ENCODE measurements at regions not wholly inside any gene's neighbourhood (a gene's known extent, or its start where the extent isn't known, plus 50 kb on each side); places are given as distances from the start of the nearest gene placed in this dataset.

DNA sequence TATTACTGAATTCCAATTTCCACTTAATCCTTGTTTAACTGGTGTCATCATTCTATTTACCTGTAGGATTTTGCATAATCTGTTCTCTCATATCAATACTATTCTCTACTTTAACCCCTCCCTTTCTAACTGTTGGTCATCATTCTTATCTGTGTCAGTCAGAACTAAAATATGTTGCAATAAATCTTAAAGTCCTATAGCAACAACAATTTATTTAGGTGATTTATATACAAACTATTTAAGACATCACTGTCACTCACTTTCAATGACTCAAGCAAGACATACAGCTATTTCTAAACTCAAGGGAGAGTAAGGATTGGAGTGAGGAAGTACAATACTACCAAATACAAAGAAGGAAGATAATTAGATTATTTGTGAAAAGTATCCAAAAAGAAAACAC lies 740.4 kb downstream of the DSC3 start:
- ATAC-seq: no peak
- DNase-seq (ENCODE audit: low spot score): no peak
- intact Hi-C loops (cut with DNase I): no loop called here

DNA sequence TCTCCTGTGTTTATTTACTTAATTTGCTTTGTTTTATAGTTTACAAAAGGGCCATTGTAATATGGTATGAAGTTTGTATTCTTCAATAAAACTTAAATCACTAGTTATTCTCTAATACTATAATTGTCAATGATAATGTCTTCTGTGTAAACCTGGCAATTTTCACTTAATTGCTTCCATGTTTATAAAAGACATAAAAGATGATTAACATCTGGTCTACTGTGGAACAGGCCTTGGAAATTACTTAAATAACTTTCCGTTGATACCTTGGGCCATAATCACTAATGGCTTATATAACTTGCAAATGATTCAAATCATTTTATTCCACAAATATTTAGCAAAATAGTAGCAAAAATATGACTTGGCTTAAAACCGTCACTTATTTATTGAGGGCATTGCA lies 743.8 kb downstream of the DSC3 start:
- ATAC-seq: no peak
- DNase-seq (ENCODE audit: low spot score): no peak
- intact Hi-C loops (cut with DNase I): no loop called here

DNA sequence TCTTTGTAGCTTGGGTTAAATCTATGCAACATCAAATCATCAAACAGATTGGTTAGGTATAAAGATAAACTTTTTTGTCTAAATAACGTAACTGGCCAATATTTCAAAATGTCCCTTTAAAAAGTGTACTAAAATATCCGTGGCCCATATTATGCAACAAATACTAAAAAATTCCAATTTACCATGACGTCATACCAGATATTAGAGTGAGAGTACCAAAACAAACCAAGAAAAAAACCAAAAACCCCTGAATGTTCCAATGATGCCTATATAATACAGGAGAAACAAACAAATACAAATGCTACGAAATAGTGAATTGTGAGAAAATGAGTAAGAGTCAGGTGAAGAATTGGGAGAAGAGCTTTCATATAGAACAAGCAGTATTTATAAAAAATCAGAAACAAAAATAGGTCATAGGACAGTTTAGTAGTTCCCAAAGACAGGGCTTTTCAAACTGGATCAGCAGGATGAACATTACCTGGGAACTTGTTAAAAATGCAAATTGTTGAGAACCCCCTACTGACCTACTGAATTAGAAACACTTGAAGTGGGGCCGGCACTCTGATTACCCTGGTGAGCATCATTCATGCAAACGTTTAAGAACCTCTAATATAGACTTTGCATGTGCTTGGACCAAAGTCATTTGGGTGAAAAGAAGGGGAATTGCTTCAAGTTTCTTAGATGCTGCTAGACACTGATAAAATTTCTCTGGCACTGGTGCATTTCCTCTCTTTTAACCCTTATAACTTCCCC lies 753.7 kb downstream of the DSC3 start:
- ATAC-seq (no peak), DNase-seq (ENCODE audit: low spot score) (no peak)
- intact Hi-C loops (cut with DNase I): no loop called here

DNA sequence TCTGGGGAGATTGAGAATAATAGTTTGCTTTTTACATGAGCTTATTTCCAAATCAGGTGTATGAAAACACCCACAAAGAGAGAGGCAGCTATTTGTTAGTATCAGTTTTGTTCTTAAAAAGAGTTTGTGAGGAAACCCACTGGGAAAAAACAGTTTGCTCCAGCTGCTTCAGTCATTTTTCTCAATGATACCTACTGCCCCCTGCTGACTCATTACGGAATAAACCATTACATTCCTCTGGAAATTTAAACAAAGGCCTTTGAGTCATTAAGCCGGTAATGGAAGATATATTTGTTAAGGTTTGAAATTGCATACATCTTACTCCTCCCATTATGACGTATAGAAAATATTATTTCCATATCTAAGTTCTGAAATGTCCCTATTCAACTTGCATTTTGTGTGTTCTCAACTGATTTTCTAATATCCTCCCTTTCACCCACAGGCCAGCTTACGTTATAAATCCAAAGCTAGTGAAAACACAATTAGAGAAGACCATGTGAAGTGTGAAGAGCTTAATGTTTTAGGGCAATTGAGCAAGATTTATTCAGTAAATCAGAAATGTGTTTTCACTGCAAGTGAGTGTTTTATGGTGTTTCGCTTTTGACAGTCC lies 761.6 kb downstream of the DSC3 start:
- DNase-seq (ENCODE audit: low spot score) (no peak), ATAC-seq (no peak)
- intact Hi-C loops (cut with DNase I): no loop called here

DNA sequence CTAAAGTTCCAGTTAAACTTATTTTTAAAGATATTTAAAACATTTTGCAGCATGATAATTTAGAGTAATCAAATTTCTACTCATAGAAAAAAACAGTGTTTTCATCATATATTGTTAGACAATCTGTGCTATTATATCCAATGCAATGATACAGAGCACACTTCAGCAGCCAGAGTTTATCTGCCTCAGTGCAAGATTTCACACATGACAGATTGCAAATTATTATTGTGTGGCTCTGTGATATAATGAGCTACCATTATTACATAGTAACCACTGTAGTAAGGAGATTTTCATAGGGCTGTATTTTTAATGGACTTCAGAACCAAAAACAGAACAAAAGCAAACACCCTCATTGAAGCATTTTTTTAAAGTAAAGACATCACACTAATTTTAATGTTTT lies 762.4 kb downstream of the DSC3 start:
- intact Hi-C loops (cut with DNase I): no loop called here

DNA sequence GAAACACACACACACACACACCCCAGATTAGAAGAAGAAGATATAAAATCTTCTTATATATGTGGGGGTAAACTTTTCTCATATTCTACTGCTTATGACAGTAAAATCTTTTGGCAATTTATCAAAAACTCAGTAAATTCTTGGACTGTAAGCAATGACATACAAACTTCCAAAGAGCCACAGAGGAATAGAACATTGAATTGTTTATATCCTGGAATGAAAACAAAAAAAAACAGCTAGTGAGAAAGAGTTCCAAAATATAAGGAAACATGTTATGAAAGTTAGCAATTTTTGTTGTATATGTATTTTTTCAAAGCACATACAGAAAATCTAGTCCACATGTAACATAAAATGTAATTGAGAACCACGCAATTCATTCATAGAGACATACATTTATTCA lies 764.9 kb downstream of the DSC3 start:
- ATAC-seq (no peak), DNase-seq (ENCODE audit: low spot score) (no peak)
- intact Hi-C loops (cut with DNase I): no loop called here

More for the DNA sequence above, 762.4 kb downstream of the DSC3 start:
- no peak for DNase-seq (ENCODE audit: low spot score)
- ATAC-seq: no peak

DNA sequence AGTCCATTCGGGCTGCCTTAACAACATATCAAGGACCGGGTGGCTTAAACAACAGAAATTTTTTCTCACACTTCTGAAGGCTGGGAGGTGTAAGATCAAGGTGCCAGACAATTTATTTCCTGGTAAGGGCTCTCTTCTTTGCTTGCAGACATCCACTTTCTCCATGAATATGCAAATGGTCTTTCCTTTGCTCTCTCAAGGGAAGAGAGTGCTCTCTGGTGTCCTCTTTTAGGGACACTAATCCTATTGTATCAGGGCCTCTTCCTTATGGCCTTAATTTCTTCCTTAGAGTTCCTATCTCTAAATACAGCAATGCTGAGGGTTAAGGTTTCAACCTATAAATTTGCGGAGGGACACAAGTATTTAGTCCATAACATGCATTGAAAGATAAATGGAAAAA lies 770.8 kb downstream of the DSC3 start:
- intact Hi-C loops (cut with DNase I): no loop called here
- no peak for ATAC-seq

DNA sequence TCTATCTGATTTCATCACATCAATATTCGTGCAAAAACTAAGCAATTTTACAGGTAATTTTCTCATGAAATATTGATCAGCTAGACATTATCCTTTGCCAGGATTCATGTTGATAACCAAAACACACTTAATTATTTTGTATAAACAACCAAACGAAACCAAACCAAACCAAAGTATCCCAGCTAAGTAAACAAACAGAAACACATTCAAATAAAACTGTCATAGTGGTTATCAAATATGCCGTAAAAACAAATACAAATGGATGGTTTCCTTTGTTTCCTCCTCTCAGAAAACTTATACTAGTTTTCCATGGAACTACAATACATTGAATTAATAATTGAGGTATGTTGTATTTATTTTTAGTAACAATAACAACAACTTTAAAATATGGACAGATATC lies 777.4 kb downstream of the DSC3 start:
- ATAC-seq (no peak), DNase-seq (ENCODE audit: low spot score) (no peak)
- intact Hi-C loops (cut with DNase I): no loop called here

More for the DNA sequence above, 770.8 kb downstream of the DSC3 start:
- DNase-seq (ENCODE audit: low spot score): no peak

DNA sequence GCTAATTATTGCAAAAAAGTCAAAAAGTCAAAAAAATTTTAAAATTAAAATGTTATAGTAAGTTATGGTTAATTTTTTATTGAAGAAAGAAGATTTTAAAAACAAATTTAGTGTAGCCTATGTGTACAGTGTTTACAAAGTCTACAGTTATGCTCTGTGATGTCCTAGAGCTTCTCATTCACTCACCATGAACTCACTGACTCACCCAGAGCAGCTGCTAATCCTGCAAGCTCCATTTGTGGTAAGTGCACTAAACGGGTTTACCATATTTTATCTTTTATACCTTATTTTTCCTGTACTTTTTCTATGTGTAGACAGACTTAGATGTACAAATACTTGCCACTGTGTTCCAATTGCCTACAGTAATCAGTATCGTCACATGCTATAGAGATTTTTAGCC lies 788.2 kb downstream of the DSC3 start:
- intact Hi-C loops (cut with DNase I): no loop called here
- no peak for DNase-seq (ENCODE audit: low spot score)
- no peak for ATAC-seq

DNA sequence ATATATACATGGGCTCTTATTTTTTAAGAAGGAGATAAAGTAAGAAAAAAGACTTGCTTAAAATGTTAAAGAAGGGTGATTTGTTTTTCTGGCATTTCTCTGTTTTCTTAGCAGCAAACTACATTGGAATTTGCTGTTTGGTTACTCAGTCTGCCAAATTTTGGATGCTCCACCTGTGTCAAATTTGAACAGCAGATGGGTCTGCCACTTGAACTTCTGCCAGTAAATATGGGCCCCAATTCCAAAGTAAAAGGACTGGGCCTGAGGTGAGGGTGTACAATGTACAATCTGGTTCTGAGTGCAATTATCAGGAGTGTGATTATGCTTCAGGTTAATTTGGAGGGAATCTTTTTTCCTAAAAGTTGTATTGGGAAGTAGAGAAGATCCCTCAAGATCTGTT lies 794.5 kb downstream of the DSC3 start:
- intact Hi-C loops (cut with DNase I): no loop called here
- ATAC-seq (no peak), DNase-seq (ENCODE audit: low spot score) (no peak)

DNA sequence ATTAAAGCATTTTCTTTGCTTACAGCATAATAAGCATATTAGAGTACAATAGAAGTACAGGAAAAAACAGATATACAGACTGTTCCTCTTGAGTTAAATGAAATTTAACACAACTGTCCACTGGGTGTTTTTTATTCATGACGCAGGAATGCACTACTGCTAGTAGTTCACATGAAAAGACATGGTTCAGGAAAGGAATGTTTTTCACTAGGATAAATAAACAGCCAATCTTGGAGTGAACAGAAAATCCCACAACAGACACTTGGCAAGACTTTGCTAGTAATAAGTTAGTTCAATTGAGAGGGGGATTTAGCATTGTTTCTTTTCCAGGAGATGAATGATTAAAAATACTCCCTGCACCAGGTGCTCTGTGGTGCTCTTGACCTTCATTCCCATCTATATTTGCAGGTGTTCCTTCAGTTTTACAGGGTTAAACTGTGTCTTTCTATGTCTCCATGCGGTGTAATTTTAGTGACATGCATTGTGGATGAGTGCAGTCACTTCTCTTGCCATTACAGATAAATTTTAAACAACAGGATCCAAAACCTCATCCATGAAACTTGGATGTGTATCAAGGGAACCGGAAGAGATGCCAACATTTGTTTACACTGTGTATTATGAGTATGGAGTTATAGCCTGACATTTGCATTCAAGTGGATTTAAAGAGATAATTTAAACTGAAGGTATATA lies 796.6 kb downstream of the DSC3 start:
- ATAC-seq (no peak), DNase-seq (ENCODE audit: low spot score) (no peak)
- intact Hi-C loops (cut with DNase I): no loop called here

DNA sequence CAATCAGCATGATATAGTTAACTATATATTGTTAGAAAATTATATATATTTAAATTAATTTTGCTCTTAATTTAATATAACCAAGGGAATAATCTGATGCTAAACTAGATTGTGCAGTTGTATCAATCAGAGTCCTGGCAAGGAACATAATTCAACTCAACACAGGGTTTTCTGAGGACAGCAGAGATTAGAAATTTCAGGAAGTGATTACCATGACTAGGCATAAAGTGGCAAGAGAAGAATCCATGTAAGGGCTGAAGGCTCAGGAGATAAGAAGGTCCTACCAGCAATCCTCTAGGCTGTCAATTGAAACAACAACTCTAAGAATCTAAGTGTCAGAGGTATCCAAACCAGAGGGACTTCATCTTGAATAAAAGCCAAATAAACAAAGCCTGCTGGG lies 807.8 kb downstream of the DSC3 start:
- intact Hi-C loops (cut with DNase I): no loop called here
- DNase-seq (ENCODE audit: low spot score): no peak
- ATAC-seq: no peak

DNA sequence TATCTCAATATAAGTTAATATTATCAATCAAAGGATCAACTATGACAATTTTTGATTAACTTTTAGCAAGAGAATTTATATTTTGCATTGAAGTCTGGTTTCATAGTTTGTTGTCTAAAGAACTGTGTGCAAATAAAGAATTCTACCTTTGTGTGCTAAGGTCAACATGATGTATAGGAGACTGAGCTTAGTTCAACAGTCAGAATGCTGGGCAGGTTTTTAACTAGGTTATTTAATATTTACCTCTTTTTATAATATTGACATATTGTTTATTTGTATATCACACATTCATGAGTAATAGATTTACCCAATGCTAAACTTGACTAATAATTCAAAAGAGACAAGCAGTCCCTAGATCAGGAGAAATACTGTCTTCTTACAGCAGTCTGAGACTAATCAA lies 831.4 kb downstream of the DSC3 start:
- intact Hi-C loops (cut with DNase I): no loop called here
- DNase-seq (ENCODE audit: low spot score) (no peak), ATAC-seq (no peak)

DNA sequence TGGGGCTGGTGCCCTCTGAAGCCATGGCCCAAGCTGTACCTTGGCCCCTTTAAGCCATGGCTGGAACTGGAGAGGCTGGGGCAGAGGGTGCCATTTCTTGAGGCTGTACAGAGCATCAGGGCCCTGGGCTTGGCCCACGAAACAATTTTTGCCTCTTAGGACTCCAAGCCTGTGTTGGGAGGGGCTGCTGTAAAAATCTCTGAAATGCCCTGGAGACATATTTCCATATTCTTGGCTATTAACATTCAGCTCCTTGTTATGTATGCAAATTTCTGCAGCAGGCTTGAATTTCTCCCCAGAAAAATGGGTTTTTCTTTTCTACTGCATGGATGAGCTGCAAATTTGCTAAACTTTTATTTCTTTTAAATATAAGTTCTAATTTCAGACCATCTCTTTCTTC lies 834.0 kb downstream of the DSC3 start:
- no peak for DNase-seq (ENCODE audit: low spot score)
- intact Hi-C loops (cut with DNase I): no loop called here

DNA sequence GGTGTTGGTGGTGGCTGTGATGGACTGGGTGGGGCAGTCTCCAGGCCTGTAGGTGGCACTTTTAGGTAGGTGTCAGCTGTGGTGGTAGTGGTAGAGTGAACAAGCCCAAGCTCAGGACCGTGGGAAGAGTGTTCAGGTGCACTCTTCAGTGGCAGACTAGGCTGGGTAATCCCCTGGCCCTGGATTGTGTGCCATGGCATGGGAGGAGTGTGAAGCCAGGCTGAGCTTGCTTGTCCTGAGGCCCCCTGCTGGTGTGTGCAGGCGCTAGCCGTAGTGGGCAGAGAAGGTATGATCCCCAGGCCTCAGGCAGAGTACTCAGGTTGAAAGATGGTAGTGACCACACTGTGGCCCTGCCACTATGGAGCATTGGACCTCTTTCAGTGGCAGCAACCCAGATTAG lies 850.3 kb downstream of the DSC3 start:
- DNase-seq (ENCODE audit: low spot score): no peak
- no peak for ATAC-seq
- intact Hi-C loops (cut with DNase I): no loop called here

More for the DNA sequence above, 834.0 kb downstream of the DSC3 start:
- ATAC-seq: no peak

DNA sequence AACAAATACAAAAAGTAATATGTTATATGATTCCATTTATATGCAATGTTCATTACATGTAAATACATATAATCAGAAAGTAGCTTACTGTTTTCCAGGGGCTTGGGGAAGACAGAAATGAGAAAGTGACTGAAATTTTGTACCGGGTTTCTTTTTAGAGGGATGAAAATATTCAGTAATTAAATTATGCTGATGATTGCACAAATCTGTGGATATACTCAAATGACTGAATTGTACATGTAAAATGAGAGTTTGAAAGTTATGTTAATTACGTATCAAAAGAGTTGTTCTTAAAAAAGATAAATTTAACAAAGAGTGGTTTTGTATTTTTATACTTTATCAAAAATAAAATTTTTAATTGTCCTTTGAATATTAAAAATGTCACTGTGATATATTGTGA lies 856.3 kb downstream of the DSC3 start:
- intact Hi-C loops (cut with DNase I): no loop called here

DNA sequence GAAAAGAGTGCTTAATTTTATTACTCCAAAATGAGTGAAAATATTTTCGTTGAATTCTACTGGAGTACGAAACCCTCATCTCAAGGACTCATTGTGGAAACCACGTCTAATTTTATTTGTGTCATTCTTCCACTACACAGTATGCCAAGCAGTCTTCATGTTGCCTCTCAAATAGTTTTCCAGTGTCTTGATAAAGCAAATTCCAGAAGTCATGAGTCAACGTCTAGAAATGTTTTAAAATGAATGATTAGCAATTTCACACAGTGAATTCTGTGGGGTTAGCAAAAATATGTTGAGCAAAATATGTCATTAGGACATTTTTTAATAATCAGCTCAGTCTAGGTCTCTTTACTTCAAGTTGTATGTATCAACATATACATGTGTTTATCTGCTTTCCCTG lies 865.5 kb downstream of the DSC3 start:
- intact Hi-C loops (cut with DNase I): no loop called here
- DNase-seq (ENCODE audit: low spot score) (no peak), ATAC-seq (no peak)

More for the DNA sequence above, 856.3 kb downstream of the DSC3 start:
- DNase-seq (ENCODE audit: low spot score) (no peak), ATAC-seq (no peak)

DNA sequence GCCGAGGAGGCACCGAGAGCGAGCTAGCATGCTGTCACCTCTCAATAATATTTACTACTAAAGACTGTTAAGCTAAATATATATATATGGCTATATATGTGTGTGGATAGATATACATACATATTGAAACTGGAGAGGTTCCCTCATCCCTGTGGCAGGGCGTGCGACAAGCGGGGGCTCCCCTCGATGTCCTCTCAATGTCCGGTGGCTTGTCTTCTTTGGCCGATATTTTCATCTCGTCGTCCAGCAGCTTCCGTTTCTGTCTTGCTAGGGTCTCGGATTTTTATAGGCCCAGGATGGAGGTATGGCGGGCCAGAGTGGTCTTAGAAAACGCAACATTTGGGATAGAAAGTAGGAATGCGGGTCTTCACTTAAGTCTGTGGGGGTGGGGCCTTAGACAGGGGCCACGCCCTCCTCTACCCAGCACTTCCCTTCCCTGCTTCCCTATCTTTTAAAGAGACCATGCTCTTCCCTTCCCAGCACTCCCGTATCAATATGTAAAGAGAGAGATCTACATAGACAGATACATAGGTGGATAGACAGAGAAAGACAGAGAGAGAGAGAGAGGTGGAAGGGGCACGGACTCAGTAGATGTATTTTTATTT lies 866.8 kb downstream of the DSC3 start:
- ATAC-seq (no peak), DNase-seq (ENCODE audit: low spot score) (no peak)
- intact Hi-C loops (cut with DNase I): no loop called here

DNA sequence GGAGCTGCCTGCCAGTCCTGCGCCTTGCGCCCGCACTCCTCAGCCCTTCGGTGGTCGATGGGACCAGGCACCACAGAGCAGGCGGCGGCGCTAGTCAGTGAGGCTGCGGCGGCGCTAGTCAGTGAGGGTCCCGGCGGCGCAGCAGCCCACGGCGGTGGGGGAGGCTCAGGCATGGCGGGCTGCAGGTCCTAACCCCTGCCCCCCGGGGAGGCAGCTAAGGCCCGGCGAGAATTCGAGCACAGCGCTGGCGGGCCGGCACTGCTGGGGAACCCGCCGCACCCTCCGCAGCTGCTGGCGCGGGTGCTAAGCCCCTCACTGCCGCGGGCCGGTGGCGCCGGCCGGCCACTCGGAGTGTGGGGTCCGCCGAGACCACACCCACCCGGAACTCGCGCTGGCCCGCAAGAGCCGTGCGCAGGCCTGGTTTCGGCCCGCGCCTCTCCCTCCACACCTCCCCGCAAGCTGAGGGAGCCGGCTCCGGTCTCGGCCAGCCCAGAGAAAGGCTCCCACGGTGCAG lies 867.4 kb downstream of the DSC3 start:
- ATAC-seq (no peak), DNase-seq (ENCODE audit: low spot score) (no peak)
- intact Hi-C loops (cut with DNase I): no loop called here

DNA sequence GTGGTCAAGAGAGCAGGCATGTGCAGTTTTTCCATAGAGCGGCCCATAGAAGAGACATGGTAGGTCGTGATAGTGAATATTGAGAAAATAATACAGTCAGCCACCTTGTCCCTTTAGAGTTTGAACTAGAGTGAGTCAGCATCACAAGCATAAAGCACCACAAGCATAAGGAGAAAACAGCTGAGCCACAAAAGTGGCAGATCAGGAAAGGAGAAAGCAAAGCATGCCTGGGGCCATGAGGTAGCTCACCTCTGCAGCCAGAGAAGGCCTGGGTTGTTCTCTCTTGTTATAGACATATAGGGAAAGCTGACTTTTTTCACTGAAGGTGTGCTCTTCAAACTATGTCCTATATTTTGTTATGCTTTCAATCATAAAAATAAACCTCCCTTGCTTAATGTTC lies 879.0 kb downstream of the DSC3 start:
- intact Hi-C loops (cut with DNase I): no loop called here
- no peak for DNase-seq (ENCODE audit: low spot score)
- ATAC-seq: no peak

All from sciatic nerve (tissue), 2 donors.